ENCODE measurements at regions not wholly inside any gene's neighbourhood (a gene's known extent, or its start where the extent isn't known, plus 50 kb on each side); places are given as distances from the start of the nearest gene placed in this dataset.

- H3K27ac ChIP-seq, result no peak overlapping the region
- ATAC-seq, result no peak
- H3K4me3 ChIP-seq, result no peak overlapping the region
- peaks cover 0 to 8% (median 0%) of the 10 kb centered on the region in 3 donors for H3K9me3 ChIP-seq
- H3K27me3 ChIP-seq, result peaks cover 9% of the 10 kb centered on the region
- no peaks in the 10 kb centered on the region for H3K36me3 ChIP-seq
- peaks cover 0 to 7% (median 5%) of the 10 kb centered on the region in 3 donors for H3K4me1 ChIP-seq
- 93 to 94% methylated on average over 4 to 7 of the region's 7 CpGs for WGBS, 2 donors (ENCODE audit: low coverage in 1 of 2)
- TF ChIP-seq CTCF (IDR thresholded peaks at IDR 0.05), result no peak
- TF ChIP-seq EP300 (IDR thresholded peaks at IDR 0.05), result no peak
- TF ChIP-seq POLR2A (IDR thresholded peaks at IDR 0.05), result no peak
- no peak for TF ChIP-seq POLR2AphosphoS5 (IDR thresholded peaks at IDR 0.05)
These were observed 133.4 kb upstream of the GLI2 start for GRCh38 chr2:120602251-120602650.

- ATAC-seq, result no peak
- Histone ChIP-seq H3K27ac (no peak overlapping the region), H3K27me3 (peaks cover 9% of the 10 kb centered on the region), H3K36me3 (no peaks in the 10 kb centered on the region), H3K4me1 (no peaks in the 10 kb centered on the region), H3K9me3 (no peaks in the 10 kb centered on the region), H3K4me3 (no peak overlapping the region)
- WGBS, 2 donors (ENCODE audit: low coverage in 1 of 2), result 80 to 97% methylated on average over 3 to 4 of the region's 6 CpGs
- TF ChIP-seq EP300 (IDR thresholded peaks at IDR 0.05) (no peak), POLR2A (IDR thresholded peaks at IDR 0.05) (no peak), POLR2AphosphoS5 (IDR thresholded peaks at IDR 0.05) (no peak), CTCF (IDR thresholded peaks at IDR 0.05) (no peak)
These were observed 130.9 kb upstream of the GLI2 start for GRCh38 chr2:120604767-120605166.

- ATAC-seq, result no peak
- Histone ChIP-seq H3K27me3 (peaks cover 9% of the 10 kb centered on the region), H3K4me3 (no peak overlapping the region), H3K9me3 (no peaks in the 10 kb centered on the region), H3K4me1 (no peaks in the 10 kb centered on the region), H3K27ac (no peak overlapping the region), H3K36me3 (no peaks in the 10 kb centered on the region)
- WGBS, 2 donors (ENCODE audit: low coverage in 1 of 2), result 73 to 77% methylated on average over 3 to 7 of the region's 10 CpGs
- TF ChIP-seq POLR2A (IDR thresholded peaks at IDR 0.05) (no peak), POLR2AphosphoS5 (IDR thresholded peaks at IDR 0.05) (no peak), EP300 (IDR thresholded peaks at IDR 0.05) (no peak), CTCF (IDR thresholded peaks at IDR 0.05) (no peak)
These were observed 130.3 kb upstream of the GLI2 start for GRCh38 chr2:120605231-120605935.

- no peaks in the 10 kb centered on the region for H3K4me1 ChIP-seq
- peaks cover 9% of the 10 kb centered on the region for H3K27me3 ChIP-seq
- H3K27ac ChIP-seq, result no peak overlapping the region
- 40 to 73% methylated on average over 1 to 4 of the region's 12 CpGs for WGBS, 2 donors (ENCODE audit: low coverage in 1 of 2)
- H3K4me3 ChIP-seq, result no peak overlapping the region
- no peak for ATAC-seq
- TF ChIP-seq POLR2A (IDR thresholded peaks at IDR 0.05) (no peak), CTCF (IDR thresholded peaks at IDR 0.05) (no peak), EP300 (IDR thresholded peaks at IDR 0.05) (no peak), POLR2AphosphoS5 (IDR thresholded peaks at IDR 0.05) (no peak)
- no peaks in the 10 kb centered on the region for H3K36me3 ChIP-seq
- H3K9me3 ChIP-seq, result no peaks in the 10 kb centered on the region
These were observed 129.4 kb upstream of the GLI2 start for GRCh38 chr2:120606280-120606679.

- 78% methylated on average over 4 of the region's 6 CpGs; no CpG with 5 or more reads in 1 of the 2 donors for WGBS, 2 donors (ENCODE audit: low coverage in 1 of 2)
- Histone ChIP-seq H3K9me3 (no peaks in the 10 kb centered on the region), H3K36me3 (no peaks in the 10 kb centered on the region), H3K4me1 (no peaks in the 10 kb centered on the region), H3K4me3 (no peak overlapping the region), H3K27me3 (peaks cover 9% of the 10 kb centered on the region), H3K27ac (no peak overlapping the region)
- TF ChIP-seq POLR2A (IDR thresholded peaks at IDR 0.05), result no peak
- ATAC-seq, result no peak
These were observed 128.7 kb upstream of the GLI2 start for GRCh38 chr2:120606931-120607330.

All from gastroesophageal sphincter (tissue), 4 donors.